SK-N-MC (cell line): ENCODE measurements at regions not wholly inside any gene's neighbourhood (a gene's known extent, or its start where the extent isn't known, plus 50 kb on each side); places are given as distances from the start of the nearest gene placed in this dataset.

ENCODE experiments used
- EZH2 ChIP-seq: fragments of 200-600 bp; sonication (generic); IDR thresholded peaks from one replicate; pipeline ENCODE4 v1.6.1; 2017; ENCODE audit warnings: antibody characterized with exemption
- FOXP2 ChIP-seq: optimal IDR thresholded peaks from 2 replicates; pipeline ENCODE3; 2011; ENCODE audit warnings: mild to moderate bottlenecking, moderate library complexity; ENCODE audit not compliant: insufficient read depth; ENCODE audit errors: extremely low read length, control extremely low read depth
- POLR2AphosphoS5 ChIP-seq: IDR thresholded peaks from 2 replicates; pipeline ENCODE4 v1.6.1; 2012; ENCODE audit warnings: mild to moderate bottlenecking, low read depth, low read length, borderline replicate concordance

DNA sequence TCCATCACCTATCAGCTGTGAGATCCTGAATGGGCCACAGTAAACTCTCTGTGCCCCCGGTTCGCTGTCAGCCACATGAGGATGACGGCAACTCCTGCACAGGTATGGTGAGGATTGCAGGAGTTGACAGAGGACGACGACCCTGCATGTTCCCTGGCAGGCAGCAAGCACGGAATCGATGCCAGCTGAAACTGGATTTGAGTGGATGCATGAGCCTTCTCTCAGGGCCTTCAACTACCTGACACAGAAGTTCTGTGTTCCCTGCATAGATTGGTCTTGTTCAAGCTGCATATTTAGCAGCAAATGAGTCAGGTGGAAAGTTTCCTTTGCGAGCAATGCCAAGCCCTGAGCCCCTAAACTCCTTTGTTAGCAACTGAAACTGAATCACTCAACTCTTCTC, 69.6 kb upstream of the PTCH1 start:
- TF ChIP-seq POLR2AphosphoS5 (no peak), EZH2 (no peak), FOXP2 (no peak)
